Astrocyte (in vitro differentiated cells and primary cell): ENCODE measurements at regions not wholly inside any gene's neighbourhood (a gene's known extent, or its start where the extent isn't known, plus 50 kb on each side); places are given as distances from the start of the nearest gene placed in this dataset.

ENCODE experiments used
- DNase-seq: peaks from one replicate; pipeline ENCODE4 v3.0.0-alpha.2; 2010; ENCODE audit warnings: low read depth
- FAIRE-seq: peaks from 2 replicates; lab custom pipeline; 2011; peaks lifted over from hg19 to GRCh38; lab: Jason Lieb, UNC
- H2AFZ ChIP-seq: 2 replicates; pipeline ENCODE4 v1.6.0; 2012; ENCODE audit warnings: low read depth, low read length, inconsistent platforms
- H3K27ac ChIP-seq: 2 replicates; pipeline ENCODE4 v1.5.1; 2011; ENCODE audit warnings: low read depth, low read length, inconsistent platforms
- H3K27me3 ChIP-seq: 2 replicates; pipeline ENCODE4 v1.6.0; 2011; ENCODE audit warnings: low read length, inconsistent platforms; ENCODE audit not compliant: insufficient read depth
- H3K36me3 ChIP-seq: 2 replicates; pipeline ENCODE4 v1.5.1; 2011; ENCODE audit warnings: low read length, inconsistent platforms; ENCODE audit not compliant: insufficient read depth
- H3K4me1 ChIP-seq: 2 replicates; pipeline ENCODE4 v1.5.1; 2011; ENCODE audit warnings: low read length, inconsistent platforms; ENCODE audit not compliant: insufficient read depth
- H3K4me2 ChIP-seq: 2 replicates; pipeline ENCODE4 v1.6.0; 2012; ENCODE audit warnings: low read length, inconsistent platforms
- H3K4me3 ChIP-seq: 2 replicates; pipeline ENCODE4 v1.5.1; 2011; ENCODE audit warnings: low read depth, mild to moderate bottlenecking, low read length, inconsistent platforms; ENCODE audit not compliant: insufficient read depth
- H3K79me2 ChIP-seq: 2 replicates; pipeline ENCODE4 v1.6.0; 2012; ENCODE audit warnings: mild to moderate bottlenecking, low read length, inconsistent platforms; ENCODE audit not compliant: insufficient read depth
- H3K9ac ChIP-seq: 2 replicates; pipeline ENCODE4 v1.6.0; 2012; ENCODE audit warnings: mild to moderate bottlenecking, low read length, inconsistent platforms
- H3K9me3 ChIP-seq: 2 replicates; pipeline ENCODE4 v1.5.1; 2012; ENCODE audit warnings: low read depth, mild to moderate bottlenecking, low read length, inconsistent platforms; ENCODE audit not compliant: insufficient read depth
- H4K20me1 ChIP-seq: 2 replicates; pipeline ENCODE4 v1.6.0; 2012; ENCODE audit warnings: low read length, inconsistent platforms; ENCODE audit not compliant: insufficient read depth
- H3K27ac Mint-ChIP-seq: one replicate; pipeline ENCODE4 v1.8.0; 2021; ENCODE audit warnings: mild to moderate bottlenecking, mixed read lengths; ENCODE audit not compliant: unreplicated experiment
- H3K27me3 Mint-ChIP-seq: one replicate; pipeline ENCODE4 v1.8.0; 2021; ENCODE audit warnings: low read depth, mixed read lengths; ENCODE audit not compliant: unreplicated experiment
- H3K36me3 Mint-ChIP-seq: one replicate; pipeline ENCODE4 v1.8.0; 2021; ENCODE audit warnings: low read depth, mixed read lengths; ENCODE audit not compliant: unreplicated experiment
- H3K4me1 Mint-ChIP-seq: one replicate; pipeline ENCODE4 v1.8.0; 2021; ENCODE audit warnings: low read depth, mixed read lengths; ENCODE audit not compliant: unreplicated experiment
- H3K4me3 Mint-ChIP-seq: one replicate; pipeline ENCODE4 v1.8.0; 2021; ENCODE audit warnings: mild to moderate bottlenecking, moderate library complexity, mixed read lengths; ENCODE audit not compliant: unreplicated experiment
- H3K9me3 Mint-ChIP-seq: one replicate; pipeline ENCODE4 v1.8.0; 2021; ENCODE audit warnings: mild to moderate bottlenecking, mixed read lengths; ENCODE audit not compliant: unreplicated experiment
- EZH2 ChIP-seq: IDR thresholded peaks from 2 replicates; pipeline ENCODE4 v1.6.1; 2012; ENCODE audit warnings: mild to moderate bottlenecking, low read length, inconsistent platforms; ENCODE audit not compliant: insufficient read depth
- TF ChIP-seq, protein P1 (sequence below): IDR thresholded peaks from 2 replicates; pipeline ENCODE4 v1.5.1; 2011; ENCODE audit warnings: low read depth, mild to moderate bottlenecking, inconsistent platforms, low read length, moderate library complexity; ENCODE audit not compliant: insufficient read depth

GRCh38 chr5:120748474-120748873 is 284.4 kb downstream of the PRR16 start:
- no peak overlapping the region for H3K4me3 Mint-ChIP-seq
- no peaks in the 10 kb centered on the region for H3K79me2 ChIP-seq
- no peaks in the 10 kb centered on the region for H4K20me1 ChIP-seq
- H3K36me3 ChIP-seq: no peaks in the 10 kb centered on the region
- no peak overlapping the region for H3K9ac ChIP-seq
- no peaks in the 10 kb centered on the region for H3K27me3 Mint-ChIP-seq
- no peak overlapping the region for H3K27ac Mint-ChIP-seq
- no peaks in the 10 kb centered on the region for H3K9me3 Mint-ChIP-seq
- TF ChIP-seq, protein P1, sequence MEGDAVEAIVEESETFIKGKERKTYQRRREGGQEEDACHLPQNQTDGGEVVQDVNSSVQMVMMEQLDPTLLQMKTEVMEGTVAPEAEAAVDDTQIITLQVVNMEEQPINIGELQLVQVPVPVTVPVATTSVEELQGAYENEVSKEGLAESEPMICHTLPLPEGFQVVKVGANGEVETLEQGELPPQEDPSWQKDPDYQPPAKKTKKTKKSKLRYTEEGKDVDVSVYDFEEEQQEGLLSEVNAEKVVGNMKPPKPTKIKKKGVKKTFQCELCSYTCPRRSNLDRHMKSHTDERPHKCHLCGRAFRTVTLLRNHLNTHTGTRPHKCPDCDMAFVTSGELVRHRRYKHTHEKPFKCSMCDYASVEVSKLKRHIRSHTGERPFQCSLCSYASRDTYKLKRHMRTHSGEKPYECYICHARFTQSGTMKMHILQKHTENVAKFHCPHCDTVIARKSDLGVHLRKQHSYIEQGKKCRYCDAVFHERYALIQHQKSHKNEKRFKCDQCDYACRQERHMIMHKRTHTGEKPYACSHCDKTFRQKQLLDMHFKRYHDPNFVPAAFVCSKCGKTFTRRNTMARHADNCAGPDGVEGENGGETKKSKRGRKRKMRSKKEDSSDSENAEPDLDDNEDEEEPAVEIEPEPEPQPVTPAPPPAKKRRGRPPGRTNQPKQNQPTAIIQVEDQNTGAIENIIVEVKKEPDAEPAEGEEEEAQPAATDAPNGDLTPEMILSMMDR: no peak
- no peak for TF ChIP-seq EZH2
- FAIRE-seq (no peak), DNase-seq (no peak)
- H2AFZ ChIP-seq: no peak overlapping the region
- H3K4me1 Mint-ChIP-seq: no peaks in the 10 kb centered on the region
- no peaks in the 10 kb centered on the region for H3K4me1 ChIP-seq
- H3K27me3 ChIP-seq: no peaks in the 10 kb centered on the region
- H3K27ac ChIP-seq: no peak overlapping the region
- H3K4me2 ChIP-seq: no peak overlapping the region
- no peaks in the 10 kb centered on the region for H3K9me3 ChIP-seq
- H3K4me3 ChIP-seq: no peak overlapping the region
- H3K36me3 Mint-ChIP-seq: no peaks in the 10 kb centered on the region

DNA sequence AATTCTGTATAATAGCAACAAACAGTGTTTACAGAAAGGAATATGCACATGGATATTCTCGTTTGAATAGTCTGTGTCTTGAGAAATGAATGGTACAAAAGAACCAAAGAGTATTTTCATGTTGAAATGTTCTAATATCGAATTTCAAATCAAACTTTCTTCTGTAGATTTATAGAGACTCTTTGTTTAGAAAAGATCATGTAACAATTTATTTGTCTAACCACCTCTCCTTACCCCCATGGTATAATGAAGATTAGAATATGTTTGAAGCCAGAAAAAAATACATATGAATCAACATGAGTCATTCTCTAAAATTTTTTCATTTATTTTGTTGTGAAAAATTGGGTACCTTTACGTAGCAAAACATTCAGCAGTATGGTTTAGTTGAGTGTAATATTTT is 285.6 kb downstream of the PRR16 start:
- H3K36me3 Mint-ChIP-seq: no peaks in the 10 kb centered on the region
- no peaks in the 10 kb centered on the region for H3K9me3 Mint-ChIP-seq
- H3K27ac Mint-ChIP-seq: no peak overlapping the region
- no peak overlapping the region for H2AFZ ChIP-seq
- H3K4me1 Mint-ChIP-seq: no peaks in the 10 kb centered on the region
- no peak overlapping the region for H3K4me2 ChIP-seq
- H3K9me3 ChIP-seq: no peaks in the 10 kb centered on the region
- H3K27me3 ChIP-seq: no peaks in the 10 kb centered on the region
- H3K9ac ChIP-seq: no peak overlapping the region
- no peaks in the 10 kb centered on the region for H3K79me2 ChIP-seq
- no peak for DNase-seq
- no peak overlapping the region for H3K4me3 Mint-ChIP-seq
- no peaks in the 10 kb centered on the region for H3K36me3 ChIP-seq
- TF ChIP-seq, protein P1: no peak
- no peak for TF ChIP-seq EZH2
- FAIRE-seq: no peak
- H3K27me3 Mint-ChIP-seq: no peaks in the 10 kb centered on the region
- H3K4me3 ChIP-seq: no peak overlapping the region
- no peak overlapping the region for H3K27ac ChIP-seq
- no peaks in the 10 kb centered on the region for H4K20me1 ChIP-seq
- H3K4me1 ChIP-seq: no peaks in the 10 kb centered on the region

DNA sequence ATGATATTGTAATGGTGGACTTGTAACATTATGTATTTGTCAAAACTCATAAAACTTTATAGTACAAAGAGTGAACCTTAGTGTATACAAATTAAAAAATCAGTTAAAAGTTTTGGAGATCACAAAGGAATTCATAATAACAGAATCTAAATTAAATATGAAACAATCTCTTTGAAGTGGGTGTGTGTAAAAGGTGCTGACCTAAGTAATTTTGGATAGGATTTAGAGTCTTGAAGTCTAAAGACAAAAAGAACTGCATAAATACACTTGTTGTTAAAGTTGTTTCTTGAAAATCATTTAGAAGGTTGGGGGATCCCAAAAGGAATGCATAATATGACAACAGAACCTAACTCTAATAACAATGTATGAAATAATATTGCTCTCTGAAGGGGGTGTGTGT is 295.5 kb downstream of the PRR16 start:
- no peak overlapping the region for H3K9ac ChIP-seq
- no peaks in the 10 kb centered on the region for H3K36me3 Mint-ChIP-seq
- no peak overlapping the region for H3K27ac ChIP-seq
- H3K27ac Mint-ChIP-seq: no peak overlapping the region
- H2AFZ ChIP-seq: no peak overlapping the region
- no peaks in the 10 kb centered on the region for H3K79me2 ChIP-seq
- no peak for DNase-seq
- H3K4me3 ChIP-seq: no peak overlapping the region
- H3K9me3 Mint-ChIP-seq: no peaks in the 10 kb centered on the region
- no peaks in the 10 kb centered on the region for H3K4me1 Mint-ChIP-seq
- no peak for FAIRE-seq
- H3K4me2 ChIP-seq: no peak overlapping the region
- no peak overlapping the region for H3K4me3 Mint-ChIP-seq
- no peaks in the 10 kb centered on the region for H3K9me3 ChIP-seq
- H3K36me3 ChIP-seq: no peaks in the 10 kb centered on the region
- no peaks in the 10 kb centered on the region for H3K4me1 ChIP-seq
- TF ChIP-seq, protein P1: no peak
- TF ChIP-seq EZH2: no peak
- H3K27me3 Mint-ChIP-seq: no peaks in the 10 kb centered on the region
- no peaks in the 10 kb centered on the region for H4K20me1 ChIP-seq
- H3K27me3 ChIP-seq: no peaks in the 10 kb centered on the region
